CD14-positive monocyte (primary cell): ENCODE measurements at regions not wholly inside any gene's neighbourhood (a gene's known extent, or its start where the extent isn't known, plus 50 kb on each side); places are given as distances from the start of the nearest gene placed in this dataset.
"Not testable (repeated sequence)": the region's sequence is repeated elsewhere in the genome, so short reads cannot be mapped to it uniquely, and the experiment has no call there.

Experiments used
- DNase-seq, 3 donors: peaks; one replicate each; pipeline ENCODE4 v3.0.0-alpha.2; 2011 to 2022
- H2AFZ ChIP-seq: 2 replicates; pipeline ENCODE4 v1.6.0; 2012; ENCODE audit warnings: mild to moderate bottlenecking, low read depth, low read length, inconsistent platforms; ENCODE audit not compliant: insufficient read depth, poor library complexity, severe bottlenecking
- H3K27ac ChIP-seq, 2 donors: 1 replicate in 1 of 2; 2 replicates in 1 of 2; pipeline ENCODE4 v1.5.1; 2012 to 2013; ENCODE audit warnings: low read length in 2 of 2, control low read depth in 1 of 2, inconsistent platforms in 1 of 2, low read depth in 1 of 2, mild to moderate bottlenecking in 1 of 2
- H3K27me3 ChIP-seq, 2 donors: one replicate each; pipeline versions ENCODE4 v1.6.0 to v1.6.1; 2011 to 2013; ENCODE audit warnings: low read length in 2 of 2; ENCODE audit not compliant: control insufficient read depth in 2 of 2, insufficient read depth in 2 of 2
- H3K36me3 ChIP-seq, 2 donors: replicated peaks in 1 of 2; 1 replicate in 1 of 2; 2 replicates in 1 of 2; pipeline versions ENCODE4 v1.5.1 to v1.6.1; 2012 to 2013; ENCODE audit warnings: low read length in 2 of 2, control low read depth in 1 of 2, inconsistent platforms in 1 of 2, mild to moderate bottlenecking in 1 of 2; ENCODE audit not compliant: insufficient read depth in 2 of 2, control insufficient read depth in 1 of 2
- H3K4me1 ChIP-seq, 2 donors: 1 replicate in 1 of 2; 2 replicates in 1 of 2; pipeline versions ENCODE4 v1.5.1 to v1.6.1; 2012 to 2013; ENCODE audit warnings: low read length in 2 of 2, control low read depth in 1 of 2, inconsistent platforms in 1 of 2, mild to moderate bottlenecking in 1 of 2, moderate library complexity in 1 of 2; ENCODE audit not compliant: insufficient read depth in 2 of 2, control insufficient read depth in 1 of 2
- H3K4me2 ChIP-seq: replicated peaks from 2 replicates; pipeline ENCODE3; 2012; ENCODE audit warnings: low read length, moderate library complexity, mild to moderate bottlenecking; ENCODE audit not compliant: poor library complexity, severe bottlenecking; ENCODE audit errors: extremely low read depth
- H3K4me3 ChIP-seq, 3 experiments: fragments of 200-600 bp in 1 of 3; sonication (generic) in 1 of 3; replicated peaks in 1 of 3; 1 replicate in 2 of 3; 2 replicates in 1 of 3; pipeline ENCODE4 v1.5.1; 2011 to 2013; ENCODE audit warnings: low read length in 3 of 3, mild to moderate bottlenecking in 3 of 3, control low read depth in 2 of 3, low read depth in 2 of 3, inconsistent platforms in 1 of 3, moderate library complexity in 1 of 3
- H3K79me2 ChIP-seq: 2 replicates; pipeline ENCODE4 v1.6.0; 2012; ENCODE audit warnings: mild to moderate bottlenecking, control low read depth, inconsistent platforms, low read length, moderate library complexity; ENCODE audit not compliant: insufficient read depth
- H3K9ac ChIP-seq: 2 replicates; pipeline ENCODE4 v1.6.0; 2017; ENCODE audit warnings: low read length, mild to moderate bottlenecking; ENCODE audit not compliant: insufficient read depth, poor library complexity, severe bottlenecking
- H3K9me3 ChIP-seq, 2 donors: replicated peaks in 1 of 2; 1 replicate in 1 of 2; 2 replicates in 1 of 2; pipeline versions ENCODE4 v1.5.1 to v1.6.1; 2012 to 2013; ENCODE audit warnings: low read length in 2 of 2, control low read depth in 1 of 2; ENCODE audit not compliant: control insufficient read depth in 1 of 2, insufficient read depth in 1 of 2
- H4K20me1 ChIP-seq: 2 replicates; pipeline ENCODE4 v1.6.0; 2012; ENCODE audit warnings: mild to moderate bottlenecking, low read length, control low read depth, moderate library complexity; ENCODE audit not compliant: insufficient read depth
- H3K27ac Mint-ChIP-seq, 7 donors: one replicate each; pipeline ENCODE4 v1.8.0; 2020; ENCODE audit warnings: mild to moderate bottlenecking in 7 of 7, mixed read lengths in 7 of 7, moderate library complexity in 6 of 7, inconsistent platforms in 2 of 7
- H3K27me3 Mint-ChIP-seq, 3 donors: one replicate each; pipeline ENCODE4 v1.8.0; 2021 to 2022; ENCODE audit warnings: low read depth in 3 of 3, mild to moderate bottlenecking in 3 of 3, mixed read lengths in 3 of 3, moderate library complexity in 3 of 3, inconsistent platforms in 1 of 3
- H3K36me3 Mint-ChIP-seq, 2 donors: one replicate each; pipeline ENCODE4 v1.8.0; 2020; ENCODE audit warnings: mixed read lengths in 2 of 2, inconsistent platforms in 1 of 2, mild to moderate bottlenecking in 1 of 2
- H3K4me1 Mint-ChIP-seq: one replicate; pipeline ENCODE4 v1.8.0; 2020; ENCODE audit warnings: mild to moderate bottlenecking, mixed read lengths
- H3K4me3 Mint-ChIP-seq, 2 donors: one replicate each; pipeline ENCODE4 v1.8.0; 2020; ENCODE audit warnings: mild to moderate bottlenecking in 2 of 2, mixed read lengths in 2 of 2, moderate library complexity in 1 of 2
- H3K9me3 Mint-ChIP-seq, 7 donors: one replicate each; pipeline ENCODE4 v1.8.0; 2020 to 2022; ENCODE audit warnings: mixed read lengths in 7 of 7, mild to moderate bottlenecking in 6 of 7, moderate library complexity in 6 of 7, inconsistent platforms in 2 of 7
- whole genome bisulfite sequencing: methylation state at CpG from one replicate; pipeline ENCODE4 v1.1.5; 2013; ENCODE audit warnings: missing lambda C conversion rate; ENCODE audit not compliant: insufficient coverage; 5-methylcytosine and 5-hydroxymethylcytosine counted together
- intact Hi-C, 2 donors: fragments of 100-400 bp; cut with micrococcal nuclease; formaldehyde crosslinking; loops; one replicate each; pipeline versions ENCODE4 v1.15.0 to v1.15.1; 2023

DNA sequence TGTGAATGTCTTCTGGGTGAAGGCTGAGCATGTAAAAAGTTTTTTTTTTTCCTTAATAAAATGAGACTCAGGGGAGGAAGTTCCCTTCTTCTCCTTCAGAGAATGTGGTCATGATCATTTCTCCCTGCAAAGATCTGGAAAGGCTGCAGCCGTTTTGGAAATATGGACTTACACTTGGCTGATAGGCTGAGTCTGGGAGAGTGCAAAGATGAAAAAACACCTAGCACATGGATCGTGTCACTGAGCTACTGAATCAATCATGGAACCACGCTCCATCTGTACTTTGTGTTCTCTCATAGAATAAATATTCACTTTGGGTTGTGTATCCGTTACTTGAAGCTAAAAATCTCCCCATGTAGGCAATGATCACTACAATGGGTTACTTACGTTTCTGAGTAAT lies 290.9 kb upstream of the POTED start:
- H3K4me3 Mint-ChIP-seq, H3K27ac Mint-ChIP-seq, H3K79me2 ChIP-seq, H3K9ac ChIP-seq, H3K27ac ChIP-seq, H3K4me2 ChIP-seq, H3K36me3 ChIP-seq, H3K4me3 ChIP-seq, H3K4me1 Mint-ChIP-seq, H3K27me3 Mint-ChIP-seq, DNase-seq, H4K20me1 ChIP-seq, H3K4me1 ChIP-seq, H3K36me3 Mint-ChIP-seq, H3K27me3 ChIP-seq, intact Hi-C loops, H2AFZ ChIP-seq: not testable (repeated sequence)
- peaks cover 1 to 12% (median 7%) of the 10 kb centered on the region in 7 donors for H3K9me3 Mint-ChIP-seq
- WGBS, result no CpG with 5 or more reads among the region's 5 CpGs
- peaks cover 7 to 12% of the 10 kb centered on the region in 2 donors for H3K9me3 ChIP-seq

DNA sequence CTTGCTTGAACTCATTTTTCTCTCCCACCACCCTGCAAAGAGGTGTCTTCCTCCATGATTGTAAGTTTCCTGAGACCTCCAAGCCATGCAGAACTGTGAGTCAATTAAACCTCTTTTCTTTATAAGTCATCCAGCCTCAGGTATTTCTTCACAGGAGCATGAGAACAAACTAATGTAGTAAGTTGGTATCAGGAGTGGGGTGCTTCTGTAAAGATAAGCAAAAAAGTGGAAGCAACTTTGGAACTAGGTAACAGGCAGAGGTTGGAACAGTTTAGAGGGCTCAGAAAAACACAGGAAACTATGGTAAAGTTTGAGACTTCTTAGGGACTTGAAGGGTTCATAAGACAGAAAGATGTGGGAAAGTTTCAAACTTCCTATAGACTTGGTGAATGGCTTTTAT lies 287.7 kb upstream of the POTED start:
- H3K4me1 ChIP-seq, H3K4me3 Mint-ChIP-seq, H3K27ac ChIP-seq, H4K20me1 ChIP-seq, H2AFZ ChIP-seq, H3K4me2 ChIP-seq, H3K4me1 Mint-ChIP-seq, H3K27ac Mint-ChIP-seq, H3K4me3 ChIP-seq, DNase-seq, H3K9ac ChIP-seq, H3K27me3 ChIP-seq, H3K27me3 Mint-ChIP-seq, H3K36me3 ChIP-seq, H3K36me3 Mint-ChIP-seq, H3K79me2 ChIP-seq, intact Hi-C loops: not testable (repeated sequence)
- H3K9me3 ChIP-seq, result peaks cover 7 to 18% of the 10 kb centered on the region in 2 donors
- H3K9me3 Mint-ChIP-seq, result peaks cover 6 to 14% (median 8%) of the 10 kb centered on the region in 7 donors

DNA sequence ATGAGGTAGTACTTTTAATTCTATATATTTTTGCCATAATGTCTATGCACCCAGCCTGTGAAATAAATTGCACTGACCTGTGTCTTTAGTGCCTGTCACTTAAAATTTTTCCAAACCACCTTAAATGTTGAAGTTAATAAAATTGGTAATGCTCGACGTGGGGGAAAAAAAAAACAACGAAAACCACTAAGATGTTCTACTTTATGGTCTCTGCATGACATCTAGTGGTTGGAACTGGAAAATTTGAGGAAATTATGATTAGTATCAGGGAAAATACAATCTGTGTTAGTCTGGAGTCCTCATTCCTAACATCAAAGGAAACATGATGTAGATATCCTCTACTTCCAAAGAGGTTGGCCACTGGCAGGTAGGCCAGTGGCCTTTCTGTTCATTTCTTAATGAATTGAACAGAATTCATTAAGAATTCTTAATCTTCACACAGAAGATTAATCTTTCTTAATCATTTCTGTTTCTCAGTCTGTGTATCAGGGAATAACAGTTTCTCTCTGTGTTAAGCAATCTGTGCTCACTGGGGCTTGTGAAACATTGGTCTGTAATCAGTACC lies 268.8 kb upstream of the POTED start:
- no CpG with 5 or more reads among the region's 3 CpGs for WGBS
- H3K27ac ChIP-seq, H3K27ac Mint-ChIP-seq, H3K36me3 ChIP-seq, H3K4me2 ChIP-seq, H3K4me3 Mint-ChIP-seq, H3K4me1 Mint-ChIP-seq, H3K9ac ChIP-seq, H3K79me2 ChIP-seq, H3K9me3 ChIP-seq, H3K4me1 ChIP-seq, H3K27me3 Mint-ChIP-seq, intact Hi-C loops, H4K20me1 ChIP-seq, H3K4me3 ChIP-seq, H2AFZ ChIP-seq, H3K27me3 ChIP-seq, DNase-seq, H3K36me3 Mint-ChIP-seq, H3K9me3 Mint-ChIP-seq: not testable (repeated sequence)

DNA sequence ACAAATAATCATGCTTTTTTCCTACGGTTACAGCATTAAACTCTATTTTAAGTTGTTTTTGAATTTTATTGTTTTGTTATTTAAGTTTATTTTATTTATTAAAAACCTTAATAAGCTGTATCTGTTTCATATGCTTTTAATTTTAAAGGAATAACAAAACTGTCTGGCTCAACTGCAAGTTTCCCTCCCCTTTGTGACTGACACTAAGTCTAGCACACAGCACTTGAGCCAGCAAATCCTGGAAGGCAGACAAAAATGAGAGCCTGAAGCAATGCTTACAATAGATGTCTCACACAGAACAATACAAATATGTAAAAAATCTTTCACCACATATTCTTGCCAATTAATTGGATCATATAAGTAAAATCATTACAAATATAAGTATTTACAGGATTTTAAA lies 258.1 kb upstream of the POTED start:
- H3K4me1 ChIP-seq, H3K27ac Mint-ChIP-seq, DNase-seq, H4K20me1 ChIP-seq, H3K4me2 ChIP-seq, H3K9me3 Mint-ChIP-seq, H2AFZ ChIP-seq, H3K4me1 Mint-ChIP-seq, H3K27ac ChIP-seq, intact Hi-C loops, H3K4me3 ChIP-seq, H3K36me3 Mint-ChIP-seq, H3K27me3 Mint-ChIP-seq, H3K9ac ChIP-seq, H3K4me3 Mint-ChIP-seq, H3K79me2 ChIP-seq, H3K27me3 ChIP-seq, H3K36me3 ChIP-seq, H3K9me3 ChIP-seq: not testable (repeated sequence)
- no CpG with 5 or more reads among the region's 1 CpG for WGBS
